ENCODE measurements at regions not wholly inside any gene's neighbourhood (a gene's known extent, or its start where the extent isn't known, plus 50 kb on each side); places are given as distances from the start of the nearest gene placed in this dataset.

DNA sequence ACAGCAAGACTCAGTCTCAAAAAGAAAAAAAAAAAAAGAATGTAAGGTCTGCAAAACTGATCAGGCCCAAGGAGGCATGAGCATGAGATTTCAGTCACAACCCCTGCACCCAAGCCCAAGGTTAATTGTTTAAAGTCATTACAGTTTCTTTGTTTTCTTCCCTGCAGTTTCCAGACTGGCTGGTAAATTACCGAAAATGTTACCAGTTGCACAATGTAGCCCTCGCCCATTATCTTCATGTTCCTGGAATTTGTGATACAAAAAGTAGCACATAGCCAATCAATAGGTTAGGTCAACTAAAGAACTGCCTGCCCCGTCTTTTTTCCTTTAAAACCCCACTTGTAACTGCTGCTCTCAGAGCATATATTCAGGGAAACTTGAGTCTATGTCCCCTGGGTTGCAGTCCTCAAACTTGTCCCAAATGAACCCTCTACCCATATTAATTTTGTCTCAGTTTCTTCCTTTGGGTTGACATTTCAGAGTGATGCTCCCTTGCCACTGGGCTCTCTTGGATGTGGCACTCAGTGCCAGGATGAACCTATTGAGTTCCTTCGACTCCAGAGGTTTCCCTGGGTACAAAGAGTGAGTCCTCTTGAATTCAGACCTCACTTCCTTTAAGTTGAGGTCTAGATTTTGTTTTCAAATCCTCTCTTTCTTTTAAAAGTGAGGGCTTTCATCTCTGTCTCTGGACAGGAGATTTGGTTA, 216.2 kb upstream of the HS6ST1 start:
- no peak for DNase-seq (ENCODE audit: low spot score)

DNA sequence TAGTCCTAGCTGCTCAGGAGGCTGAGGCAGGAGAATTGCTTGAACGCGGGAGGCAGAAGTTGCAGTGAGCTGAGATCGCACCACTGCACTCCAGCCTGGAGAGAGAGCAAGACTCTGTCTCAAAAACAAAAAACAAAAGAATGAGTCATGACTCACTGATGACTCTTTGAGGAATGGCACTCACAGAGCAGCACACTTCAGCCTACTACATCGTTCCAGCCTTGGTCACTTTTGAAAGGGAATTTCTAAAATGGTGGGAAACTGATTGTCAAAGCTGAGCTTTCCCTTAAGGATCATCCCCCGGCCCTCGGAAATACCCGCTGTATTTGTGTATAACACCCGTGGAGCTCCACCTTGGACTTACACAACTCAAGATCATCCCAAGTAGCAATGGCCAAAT, 217.3 kb upstream of the HS6ST1 start:
- DNase-seq (ENCODE audit: low spot score) = no peak

DNA sequence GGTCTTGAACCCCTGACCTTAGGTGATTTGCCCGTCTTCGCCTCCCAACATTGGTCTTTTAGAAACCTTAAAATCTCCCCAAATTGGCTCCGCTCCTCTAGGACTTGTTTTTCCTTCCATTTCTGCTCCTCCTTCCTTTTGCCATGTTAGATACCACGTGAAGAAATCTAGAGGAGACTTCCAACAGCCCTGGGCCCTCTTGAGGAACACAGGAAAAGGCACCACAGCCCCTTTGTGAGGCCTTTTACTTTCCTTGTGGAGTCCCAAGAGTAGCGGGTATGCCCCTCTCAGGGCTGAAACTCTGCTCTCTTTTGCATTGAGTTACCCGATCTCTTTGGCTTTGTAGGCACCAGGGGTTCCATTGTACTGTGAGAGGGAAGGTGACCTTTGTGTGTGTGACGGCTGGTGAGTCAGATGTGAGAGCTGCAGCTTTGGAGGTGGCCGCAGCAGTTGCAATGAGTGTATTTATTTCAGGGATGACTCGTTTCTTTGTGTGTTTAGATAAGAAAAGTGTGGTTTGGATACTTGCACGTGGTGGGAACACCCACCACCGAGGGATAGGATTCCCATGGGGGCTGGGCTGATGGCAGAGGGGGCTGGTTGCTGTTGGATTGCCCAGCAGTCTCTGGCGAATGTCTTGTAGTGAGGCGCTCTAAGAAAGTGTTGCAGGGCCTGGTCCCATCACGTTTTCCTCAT, 218.4 kb upstream of the HS6ST1 start:
- DNase-seq (ENCODE audit: low spot score) = no peak

DNA sequence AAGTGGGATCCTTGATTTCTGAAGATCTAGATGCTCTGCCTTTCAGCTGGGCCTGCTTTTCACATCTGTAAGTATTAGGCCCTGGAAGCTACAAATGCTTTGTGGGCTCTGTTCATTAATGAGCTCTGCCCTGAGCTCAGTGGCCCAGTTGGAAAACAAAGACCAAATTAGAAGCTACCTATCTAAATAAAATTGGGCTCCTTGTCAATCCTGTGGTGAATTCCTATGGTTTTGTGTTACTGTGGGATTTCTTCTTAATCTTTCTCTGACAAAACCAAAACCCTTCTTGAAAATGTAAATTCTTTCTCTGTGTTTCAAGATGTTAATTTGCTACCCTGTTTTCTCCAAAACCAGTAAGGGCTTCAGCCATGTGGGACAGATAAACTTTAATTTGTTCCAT, 219.0 kb upstream of the HS6ST1 start:
- DNase-seq (ENCODE audit: low spot score) = no peak

DNA sequence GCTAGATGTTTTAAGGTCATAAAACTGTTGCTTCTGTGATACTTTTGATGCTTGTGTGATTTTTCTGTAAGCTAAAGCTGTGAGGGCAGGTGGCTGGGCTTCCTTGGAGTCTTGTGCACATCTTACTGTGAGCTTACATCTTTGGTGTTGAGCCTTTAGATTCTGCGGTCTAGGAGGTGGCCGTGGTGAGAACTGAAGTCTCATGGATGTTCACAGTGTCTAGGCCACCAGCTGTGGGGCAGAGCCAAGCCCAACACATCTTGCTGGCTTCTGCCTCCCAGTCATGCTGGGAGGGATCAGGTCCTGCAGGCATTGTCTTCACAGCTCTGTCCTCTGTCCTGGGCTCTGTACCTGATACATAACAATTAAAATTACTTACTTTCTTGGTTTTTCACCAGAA, 219.7 kb upstream of the HS6ST1 start:
- no peak for DNase-seq (ENCODE audit: low spot score)

DNA sequence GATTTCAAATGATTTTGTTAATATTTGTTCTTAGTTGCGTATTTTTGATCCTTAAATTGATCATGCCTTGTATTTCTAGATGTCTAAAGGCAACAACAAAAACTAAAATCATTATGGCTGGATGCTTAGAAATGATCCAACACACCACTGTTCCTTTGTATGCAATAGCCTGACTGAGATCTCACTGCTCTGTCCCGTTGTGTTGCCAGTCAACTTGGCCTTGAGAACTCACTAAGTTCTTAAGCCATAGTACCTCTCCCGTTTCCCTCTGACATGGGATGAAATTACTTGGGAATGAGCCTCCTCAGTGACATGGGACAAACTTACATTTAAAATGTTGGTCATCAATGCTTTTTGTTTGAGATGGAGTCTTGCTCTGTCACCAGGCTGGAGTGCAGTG, 222.0 kb upstream of the HS6ST1 start:
- DNase-seq (ENCODE audit: low spot score) = no peak

DNA sequence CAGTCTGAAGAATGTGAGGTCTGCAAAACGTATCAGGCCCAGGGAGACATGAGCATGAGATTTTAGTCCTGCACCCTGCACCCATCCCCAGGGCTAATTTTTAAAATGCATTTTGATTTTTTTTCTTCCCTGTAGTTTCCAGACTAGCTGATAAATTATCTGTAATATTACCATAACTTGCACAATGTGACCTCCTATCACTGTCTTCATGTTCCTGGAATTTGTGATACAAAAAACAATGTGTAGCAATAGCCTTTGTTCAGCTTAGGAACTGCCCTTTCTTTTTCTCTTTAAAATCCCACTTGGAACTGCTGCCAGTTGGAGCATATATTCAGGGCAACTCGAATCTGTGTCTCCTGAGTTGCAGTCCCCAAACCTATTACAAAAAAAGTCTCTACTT, 222.8 kb upstream of the HS6ST1 start:
- no peak for DNase-seq (ENCODE audit: low spot score)

DNA sequence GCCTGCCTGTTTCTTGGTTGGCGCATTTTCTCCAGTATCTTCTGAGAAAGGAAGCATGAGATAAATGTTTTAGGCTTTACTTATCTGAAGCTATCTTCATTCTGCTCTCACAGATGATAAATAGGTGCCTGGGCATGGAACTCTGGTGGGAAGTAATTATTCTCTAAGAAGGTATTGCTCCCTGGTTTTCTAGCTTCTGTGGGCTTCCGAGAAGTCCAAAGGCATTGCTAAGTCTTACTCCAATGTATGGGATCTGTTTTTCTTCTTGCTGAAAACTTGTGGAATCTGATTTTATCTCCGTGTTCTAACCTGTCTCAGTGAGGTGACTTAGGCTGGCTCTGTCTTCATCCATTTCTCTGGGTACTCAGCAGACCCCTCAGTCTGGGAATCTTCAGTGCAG, 224.4 kb upstream of the HS6ST1 start:
- no peak for DNase-seq (ENCODE audit: low spot score)

DNA sequence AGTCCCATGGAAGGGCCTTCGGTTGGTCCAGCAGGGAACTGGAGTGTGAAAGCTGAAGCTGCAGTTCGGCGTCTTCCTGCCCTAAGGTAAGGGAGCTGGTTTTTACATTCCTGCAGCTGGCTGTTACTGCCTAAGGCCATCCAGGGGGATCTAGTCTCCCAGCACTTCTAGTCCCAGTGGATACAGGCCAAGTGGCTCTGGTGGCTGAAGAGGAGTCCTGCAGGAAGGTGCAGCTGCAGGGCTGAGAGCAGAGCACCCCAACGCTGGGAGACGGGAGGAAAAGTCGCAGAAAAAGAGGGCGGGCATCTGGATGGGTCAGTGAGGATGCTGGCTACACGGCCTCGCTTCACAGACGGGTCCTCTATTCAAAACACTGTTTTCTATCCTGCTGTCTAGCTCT, 225.0 kb upstream of the HS6ST1 start:
- no peak for DNase-seq (ENCODE audit: low spot score)

DNA sequence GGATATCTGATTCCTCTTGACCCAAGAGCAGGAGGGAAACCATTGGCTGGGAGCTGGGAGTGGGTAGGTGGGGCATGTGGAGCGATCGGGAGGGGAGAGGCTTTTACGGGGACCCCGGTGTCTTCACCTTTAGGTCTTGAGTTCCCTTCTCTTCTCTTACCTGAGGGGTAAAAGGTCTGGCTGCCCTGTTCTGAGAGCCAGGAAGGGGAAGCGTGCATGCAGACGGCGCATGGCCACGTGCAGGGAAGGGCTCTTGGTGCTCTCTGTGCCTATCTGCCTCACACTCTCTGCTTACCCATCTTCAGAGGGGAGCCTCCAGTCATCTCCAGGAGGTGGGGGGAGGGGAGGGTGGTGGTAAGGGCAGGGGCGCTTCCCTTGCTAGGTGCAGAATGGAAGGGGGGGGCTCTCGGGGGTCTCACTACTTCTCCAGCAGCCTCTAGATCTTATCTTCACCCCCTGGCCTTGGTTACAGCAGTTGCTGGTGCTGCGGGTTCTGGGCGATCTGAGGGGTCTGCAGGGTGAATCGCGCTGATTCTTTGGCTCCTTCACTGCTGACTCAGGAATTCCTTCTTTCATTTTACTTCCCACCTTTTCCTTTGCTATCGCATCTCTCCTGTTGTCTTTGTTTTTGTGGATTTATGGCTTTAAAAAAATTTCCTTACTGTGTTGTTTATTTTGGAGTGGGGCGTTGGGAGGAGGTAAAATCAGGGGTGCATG, 225.8 kb upstream of the HS6ST1 start:
- no peak for DNase-seq (ENCODE audit: low spot score)

DNA sequence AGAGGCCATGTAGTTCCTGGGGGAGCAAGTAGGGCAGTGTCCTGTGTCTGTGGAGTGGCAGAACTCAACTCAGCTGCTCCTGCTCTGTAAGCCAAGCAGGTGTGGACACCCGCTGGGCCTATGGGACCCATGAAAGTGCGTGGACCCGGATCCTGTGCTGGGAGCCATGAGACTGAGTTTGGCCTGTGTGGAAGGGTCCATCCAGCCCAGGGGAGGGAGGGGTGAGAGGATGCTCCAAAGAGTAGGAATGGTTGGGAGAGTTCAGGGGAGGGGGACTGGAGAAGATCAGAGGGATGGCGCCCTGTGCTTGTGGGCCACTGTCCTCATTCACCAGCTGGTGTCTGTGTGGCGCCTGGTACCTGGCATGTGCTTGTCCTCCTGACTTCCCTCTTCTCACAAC, 226.4 kb upstream of the HS6ST1 start:
- no peak for DNase-seq (ENCODE audit: low spot score)

DNA sequence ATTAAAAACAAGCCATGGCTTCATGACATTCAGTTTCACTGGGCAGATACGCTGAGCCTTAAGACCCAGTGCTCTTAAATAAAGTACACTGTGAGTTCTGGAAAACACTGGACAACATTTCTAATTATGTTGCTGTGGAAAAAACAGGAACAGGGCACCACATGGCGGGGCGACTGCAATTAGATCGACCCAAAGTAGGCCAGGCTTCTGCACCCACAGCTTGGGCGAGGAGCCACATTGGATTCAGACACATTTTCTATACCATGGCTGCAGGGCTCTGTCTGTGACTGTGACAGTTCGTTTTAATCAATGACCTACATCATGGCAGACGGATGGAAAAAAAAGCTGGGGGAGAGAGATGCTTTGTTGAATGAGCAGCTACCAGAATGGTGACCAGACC, 227.2 kb upstream of the HS6ST1 start:
- no peak for DNase-seq (ENCODE audit: low spot score)

DNA sequence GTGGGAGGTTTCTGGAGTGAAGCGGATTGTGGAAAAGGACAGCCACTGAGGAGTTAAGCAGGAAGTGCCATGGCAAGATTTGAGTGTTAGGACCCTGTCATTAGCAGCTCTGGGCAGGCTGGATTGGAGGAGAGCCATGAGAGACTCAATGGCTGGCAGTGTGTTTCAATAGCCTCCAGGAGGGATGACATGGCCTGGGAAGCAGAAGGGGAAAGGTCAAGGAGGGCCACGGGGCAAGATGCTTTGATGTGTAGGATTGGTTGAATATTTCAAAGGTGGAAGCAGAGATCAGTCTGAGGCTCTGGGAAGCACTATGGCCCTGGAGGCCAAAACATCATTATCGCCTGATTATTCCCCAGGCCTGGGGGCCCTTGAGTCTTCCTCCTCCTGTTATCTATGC, 229.0 kb upstream of the HS6ST1 start:
- no peak for DNase-seq (ENCODE audit: low spot score)

DNA sequence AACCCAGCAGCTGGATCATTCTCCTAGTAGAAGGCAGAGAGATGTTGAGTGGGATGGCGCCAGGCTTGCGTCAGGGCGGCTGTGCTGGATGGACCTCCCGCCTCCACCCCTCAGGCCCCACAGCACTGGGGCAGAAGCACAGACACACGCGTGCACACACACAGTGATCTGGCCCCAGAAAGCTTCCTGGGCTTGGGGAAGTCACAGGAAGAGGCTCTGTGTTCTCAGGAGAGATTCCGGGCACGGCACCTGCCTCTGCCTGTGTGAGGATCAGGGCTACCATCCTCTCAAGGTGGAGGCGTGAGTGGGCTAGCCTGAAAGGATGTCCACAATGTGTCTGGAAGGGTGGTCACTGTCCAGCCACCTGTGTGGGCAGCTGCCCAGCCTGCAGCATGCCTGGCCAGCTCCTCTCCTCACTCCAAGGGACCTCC, 229.8 kb upstream of the HS6ST1 start:
- DNase-seq (ENCODE audit: low spot score) = no peak

DNA sequence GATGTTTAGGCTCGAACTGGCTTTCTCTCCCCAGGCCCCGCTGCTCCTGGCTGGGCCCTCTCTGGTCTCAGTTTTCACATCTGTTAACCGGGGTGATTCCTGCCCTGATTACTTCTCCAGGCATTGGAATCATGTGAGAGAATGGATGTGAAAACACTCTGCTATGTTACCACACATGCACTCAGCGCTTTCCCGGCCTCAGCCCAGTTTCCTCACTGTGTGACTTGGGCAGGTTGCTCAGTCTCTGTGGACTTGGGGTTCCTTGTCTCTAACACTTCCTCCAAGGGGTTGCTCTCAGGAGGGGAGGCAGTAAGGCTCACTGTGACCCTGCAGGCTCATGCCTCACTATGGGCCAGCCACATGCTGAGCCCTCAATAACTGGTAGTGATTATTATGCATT, 230.4 kb upstream of the HS6ST1 start:
- no peak for DNase-seq (ENCODE audit: low spot score)

DNA sequence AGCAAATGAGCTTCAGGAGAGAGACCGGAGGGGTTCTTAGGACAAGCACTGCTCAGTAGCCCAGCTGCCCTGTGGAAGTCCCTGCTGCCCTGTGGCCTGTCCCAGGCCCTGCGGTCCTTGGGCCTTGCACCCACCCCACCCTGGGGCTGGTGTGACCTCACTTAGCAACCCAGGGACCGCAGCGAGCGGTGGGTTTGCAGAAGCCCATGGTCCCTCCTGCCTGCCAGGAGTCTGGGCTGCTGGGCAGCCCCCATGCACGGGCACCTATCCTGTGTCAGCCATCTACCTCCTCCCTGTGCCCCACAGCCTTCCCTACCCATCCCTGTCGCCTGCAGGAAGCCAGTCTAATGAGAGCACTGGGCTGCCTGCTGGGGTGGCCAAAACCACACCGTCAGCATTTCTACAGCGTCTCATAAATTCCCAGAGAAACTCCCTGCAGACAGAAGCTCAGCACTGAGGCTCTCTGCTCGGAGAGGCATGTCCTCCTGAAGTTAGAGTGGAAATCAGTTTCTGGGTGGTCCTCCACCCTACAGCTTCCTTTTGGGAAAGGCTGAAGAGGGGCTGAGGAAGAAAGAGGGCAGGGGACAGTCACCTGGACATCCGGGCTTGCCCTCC, 231.1 kb upstream of the HS6ST1 start:
- no peak for DNase-seq (ENCODE audit: low spot score)

DNA sequence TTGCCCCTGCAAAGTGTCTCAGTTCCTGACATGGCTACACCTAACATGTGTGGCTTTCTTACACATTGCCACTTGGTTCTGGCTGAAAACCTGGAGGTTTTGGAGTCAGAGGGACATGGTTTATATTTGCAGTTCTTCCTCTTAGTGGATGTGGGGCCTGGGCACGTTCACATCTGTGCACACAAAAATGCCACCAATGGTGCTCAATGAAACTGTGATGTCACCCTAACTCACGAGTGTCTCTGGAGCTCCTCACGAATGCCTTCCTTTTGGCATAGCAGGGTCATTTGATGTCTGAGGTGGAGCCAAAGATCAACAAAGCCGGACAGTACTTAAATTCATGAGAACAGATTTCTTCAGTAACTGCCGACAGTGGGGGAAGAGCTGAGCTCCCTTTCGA, 231.7 kb upstream of the HS6ST1 start:
- DNase-seq (ENCODE audit: low spot score) = no peak

DNA sequence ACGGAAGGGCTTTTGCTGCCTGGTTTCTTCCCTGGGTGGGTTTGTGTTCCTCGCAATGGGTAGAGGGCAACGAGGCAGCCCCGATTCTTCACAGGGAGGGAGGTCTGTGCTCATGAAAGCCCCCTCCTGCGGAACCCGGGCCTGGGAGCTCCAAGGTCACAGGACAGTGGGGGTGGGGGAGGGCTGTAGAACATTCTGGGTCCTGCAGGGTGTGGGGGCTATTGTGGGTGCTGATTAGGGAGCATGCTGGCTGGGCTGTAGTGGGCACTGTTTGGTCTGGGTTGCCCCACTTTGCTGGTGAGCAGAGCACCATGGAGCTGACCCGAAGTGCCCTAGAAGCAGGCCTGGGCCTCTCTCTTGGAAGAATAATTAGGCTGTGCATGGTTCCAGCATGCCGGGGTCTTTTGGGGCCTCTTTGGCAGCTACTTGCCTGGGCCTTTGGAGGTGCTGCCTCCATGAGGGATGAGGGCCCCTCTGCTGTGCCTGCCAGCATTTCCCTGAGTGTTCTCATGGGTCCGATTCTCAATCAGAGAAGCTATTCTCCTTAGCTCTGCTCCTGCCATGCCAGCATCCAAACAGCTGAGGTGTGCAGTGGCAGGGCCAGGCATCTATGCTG, 232.2 kb upstream of the HS6ST1 start:
- no peak for DNase-seq (ENCODE audit: low spot score)

DNA sequence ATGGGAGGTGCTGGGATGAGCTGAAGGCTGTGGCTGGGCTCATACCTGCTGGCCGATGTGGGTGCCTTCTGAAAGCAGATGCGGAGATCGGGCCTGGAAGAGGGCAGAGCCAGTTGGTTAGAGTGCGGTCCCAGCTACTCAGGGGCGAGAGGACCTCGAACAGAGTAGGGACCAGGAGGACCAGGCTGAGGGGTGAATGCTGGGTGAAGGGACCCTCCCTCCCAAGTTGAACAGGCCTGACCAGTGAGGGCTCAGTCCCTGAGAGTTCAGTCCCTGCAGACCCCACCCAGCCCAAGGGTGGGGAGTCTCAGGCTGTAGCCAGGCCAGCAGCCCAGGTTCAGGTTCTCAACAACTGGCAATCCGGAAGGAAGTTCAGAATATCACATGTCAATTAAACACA, 232.8 kb upstream of the HS6ST1 start:
- no peak for DNase-seq (ENCODE audit: low spot score)

DNA sequence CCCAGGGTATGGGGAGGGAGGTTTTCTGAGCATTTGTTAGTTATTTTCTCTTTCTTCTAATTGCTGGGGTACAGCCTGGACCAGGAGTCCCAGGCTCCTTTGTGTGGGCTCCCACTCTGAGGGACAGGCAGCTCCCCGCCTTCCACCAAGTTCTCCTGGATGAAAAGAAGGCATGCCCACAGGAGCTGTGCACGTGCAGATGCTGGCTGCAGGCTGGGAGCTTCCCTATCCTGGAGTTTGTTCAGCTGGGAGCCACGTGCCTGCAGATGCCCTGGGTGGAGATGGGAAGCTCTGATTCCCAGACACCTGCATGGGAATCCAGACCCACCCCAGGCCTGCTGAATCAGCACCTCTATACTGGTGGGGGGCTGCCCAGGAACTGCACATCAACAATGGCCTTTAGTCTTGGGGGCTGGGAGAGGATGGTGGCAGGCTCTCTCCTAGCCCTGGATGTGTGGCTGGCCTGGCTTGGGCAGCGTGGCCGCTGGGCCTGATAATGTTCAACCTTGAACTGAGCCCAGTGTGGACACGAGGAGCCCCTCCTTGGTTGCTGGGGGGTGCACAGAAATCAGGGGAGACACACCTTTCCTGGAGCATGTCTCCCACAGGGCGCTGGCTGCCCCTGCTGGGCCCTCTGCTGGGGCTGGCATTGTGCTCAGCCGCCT, 233.6 kb upstream of the HS6ST1 start:
- no peak for DNase-seq (ENCODE audit: low spot score)

DNA sequence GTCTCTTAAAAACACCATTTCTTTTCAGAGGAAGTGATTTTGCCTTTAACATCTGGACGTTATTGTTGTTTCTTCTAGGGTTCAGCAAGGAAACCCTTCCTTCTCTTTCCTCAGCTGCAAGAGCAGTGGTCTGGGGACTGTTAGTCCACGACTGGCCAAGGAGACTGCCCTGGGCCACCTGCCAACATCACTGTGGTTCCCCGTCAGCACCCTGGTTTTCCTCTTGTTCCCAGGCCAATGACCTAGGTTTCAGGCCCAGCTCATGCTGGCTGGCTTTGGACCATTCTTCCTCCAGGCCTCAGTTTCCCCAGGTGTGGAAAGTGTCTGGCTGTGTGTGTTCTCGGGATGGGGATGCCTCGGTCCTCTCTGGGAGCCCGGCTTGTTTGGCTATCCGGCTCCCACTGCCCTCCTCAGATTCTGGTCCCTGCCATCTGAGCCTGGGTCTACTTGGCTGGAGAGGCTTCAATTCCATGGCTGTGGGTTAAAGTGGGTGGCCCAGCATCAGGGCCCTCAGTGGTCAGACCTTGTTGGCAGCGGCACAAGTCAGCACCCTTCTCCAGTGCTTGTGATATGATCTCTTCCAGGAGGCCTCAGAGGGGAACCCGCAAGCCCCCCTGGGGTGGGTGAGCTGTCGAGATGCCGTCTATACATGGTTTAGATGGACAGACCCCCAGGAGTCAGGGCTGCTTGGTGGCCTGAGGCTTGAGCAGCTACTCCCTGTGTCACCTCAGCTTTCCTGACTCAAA, 234.3 kb upstream of the HS6ST1 start:
- DNase-seq (ENCODE audit: low spot score) = no peak
